Mesothelial cell of epicardium (in vitro differentiated cells): ENCODE measurements at regions not wholly inside any gene's neighbourhood (a gene's known extent, or its start where the extent isn't known, plus 50 kb on each side); places are given as distances from the start of the nearest gene placed in this dataset.

Experiments used
- DNase-seq, 2 experiments: peaks; one replicate each; pipeline ENCODE4 v3.0.0; 2021; ENCODE audit warnings: low spot score in 2 of 2; ENCODE audit not compliant: unreplicated experiment in 2 of 2
- H3K27ac Mint-ChIP-seq: 2 replicates; pipeline ENCODE4 v1.8.0; 2021; ENCODE audit warnings: mixed read lengths
- H3K27me3 Mint-ChIP-seq: 2 replicates; pipeline ENCODE4 v1.8.0; 2021; ENCODE audit warnings: low read depth, mixed read lengths
- H3K36me3 Mint-ChIP-seq: 2 replicates; pipeline ENCODE4 v1.8.0; 2021; ENCODE audit warnings: mixed read lengths
- H3K4me1 Mint-ChIP-seq: 2 replicates; pipeline ENCODE4 v1.8.0; 2021; ENCODE audit warnings: mixed read lengths
- H3K4me3 Mint-ChIP-seq: 2 replicates; pipeline ENCODE4 v1.8.0; 2021; ENCODE audit warnings: mild to moderate bottlenecking, moderate library complexity, mixed read lengths
- H3K9me3 Mint-ChIP-seq: 2 replicates; pipeline ENCODE4 v1.8.0; 2021; ENCODE audit warnings: mixed read lengths
- TF ChIP-seq, protein P1 (sequence below): fragments of 200-600 bp; sonication (generic); IDR thresholded peaks from one replicate; pipeline ENCODE4 v1.5.0; 2021; ENCODE audit warnings: antibody characterized with exemption; ENCODE audit not compliant: unreplicated experiment

DNA sequence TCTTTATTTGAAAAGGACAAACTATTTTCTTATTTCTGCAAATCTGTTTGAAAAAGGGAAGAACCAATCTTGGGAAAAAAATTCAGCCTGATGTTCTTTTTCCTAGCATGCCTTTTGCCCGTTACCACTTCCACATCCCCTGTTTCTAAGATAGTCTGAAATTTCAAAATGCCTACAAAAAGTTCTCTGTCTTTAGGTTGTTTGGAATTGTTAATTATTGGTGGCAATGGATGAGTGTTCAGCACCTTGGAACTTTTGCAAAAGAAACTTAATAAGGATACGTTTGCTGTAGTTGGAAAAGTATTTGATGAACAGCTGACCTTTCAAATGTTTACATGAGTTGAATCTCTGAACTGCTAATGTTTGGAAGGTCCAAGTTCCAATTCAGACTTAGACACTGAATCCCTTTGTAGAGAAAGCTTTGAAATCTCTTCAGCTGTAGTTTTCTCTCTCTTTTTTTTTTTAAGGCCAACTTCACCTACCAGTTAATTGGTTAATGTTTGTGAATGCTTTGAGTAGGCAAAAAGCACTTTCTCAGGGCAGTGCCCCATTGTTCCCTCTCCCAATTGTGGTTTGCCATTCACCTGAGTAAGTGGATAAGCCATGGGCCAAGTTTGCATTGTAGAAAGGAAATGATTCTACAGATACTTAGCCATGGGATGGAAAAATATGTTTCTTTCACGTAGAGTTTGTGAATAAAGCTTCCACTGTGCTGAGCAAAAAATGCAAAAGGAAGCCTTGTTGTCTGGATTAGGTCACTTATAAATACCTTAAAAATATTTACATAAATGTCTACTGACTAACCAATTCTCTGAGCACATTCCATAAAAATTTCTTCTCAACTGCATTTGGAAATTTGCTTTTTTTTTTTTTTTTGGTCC is 156.4 kb upstream of the ELL2 start:
- peaks cover 4% of the 10 kb centered on the region for H3K4me1 Mint-ChIP-seq
- H3K27me3 Mint-ChIP-seq = peaks cover 2% of the 10 kb centered on the region
- no peak for DNase-seq
- H3K9me3 Mint-ChIP-seq = no peaks in the 10 kb centered on the region
- no peaks in the 10 kb centered on the region for H3K36me3 Mint-ChIP-seq
- H3K27ac Mint-ChIP-seq = no peak overlapping the region
- TF ChIP-seq, protein P1, sequence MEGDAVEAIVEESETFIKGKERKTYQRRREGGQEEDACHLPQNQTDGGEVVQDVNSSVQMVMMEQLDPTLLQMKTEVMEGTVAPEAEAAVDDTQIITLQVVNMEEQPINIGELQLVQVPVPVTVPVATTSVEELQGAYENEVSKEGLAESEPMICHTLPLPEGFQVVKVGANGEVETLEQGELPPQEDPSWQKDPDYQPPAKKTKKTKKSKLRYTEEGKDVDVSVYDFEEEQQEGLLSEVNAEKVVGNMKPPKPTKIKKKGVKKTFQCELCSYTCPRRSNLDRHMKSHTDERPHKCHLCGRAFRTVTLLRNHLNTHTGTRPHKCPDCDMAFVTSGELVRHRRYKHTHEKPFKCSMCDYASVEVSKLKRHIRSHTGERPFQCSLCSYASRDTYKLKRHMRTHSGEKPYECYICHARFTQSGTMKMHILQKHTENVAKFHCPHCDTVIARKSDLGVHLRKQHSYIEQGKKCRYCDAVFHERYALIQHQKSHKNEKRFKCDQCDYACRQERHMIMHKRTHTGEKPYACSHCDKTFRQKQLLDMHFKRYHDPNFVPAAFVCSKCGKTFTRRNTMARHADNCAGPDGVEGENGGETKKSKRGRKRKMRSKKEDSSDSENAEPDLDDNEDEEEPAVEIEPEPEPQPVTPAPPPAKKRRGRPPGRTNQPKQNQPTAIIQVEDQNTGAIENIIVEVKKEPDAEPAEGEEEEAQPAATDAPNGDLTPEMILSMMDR = no peak
- no peak overlapping the region for H3K4me3 Mint-ChIP-seq

DNA sequence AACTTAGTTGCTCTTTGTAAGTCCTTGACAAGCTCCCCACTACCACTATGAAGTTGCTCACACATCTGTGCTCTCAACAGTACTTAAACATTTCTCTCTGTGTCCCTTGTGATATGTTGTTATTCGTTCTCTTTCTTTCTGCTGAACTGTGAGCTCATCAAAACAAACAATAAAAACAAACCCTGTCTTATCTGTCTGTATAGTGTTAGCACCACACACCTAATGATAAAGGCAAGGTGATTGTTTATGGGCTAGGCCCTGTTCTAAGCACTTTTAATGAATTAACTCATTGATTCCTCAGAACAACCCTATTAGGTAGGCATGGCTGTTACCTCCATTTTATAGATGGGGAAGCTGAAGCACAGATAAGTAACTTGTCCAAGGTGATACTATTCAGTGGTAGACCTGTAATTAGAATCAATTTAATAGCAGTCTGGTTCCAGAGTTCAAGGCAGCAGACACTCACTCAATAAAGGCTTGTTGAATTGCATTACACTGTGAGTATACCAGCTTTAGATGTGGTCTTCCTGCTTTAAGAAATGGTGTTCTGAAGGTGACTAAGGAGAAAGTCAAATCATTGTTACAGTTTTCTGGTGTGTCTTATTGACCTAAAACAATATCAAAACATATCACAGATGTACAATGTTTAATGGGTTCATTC is 153.6 kb upstream of the ELL2 start:
- Mint-ChIP-seq H3K9me3 (no peaks in the 10 kb centered on the region), H3K4me3 (no peak overlapping the region), H3K27ac (no peak overlapping the region), H3K36me3 (no peaks in the 10 kb centered on the region), H3K4me1 (peaks cover 7% of the 10 kb centered on the region), H3K27me3 (peaks cover 2% of the 10 kb centered on the region)
- no peak for DNase-seq
- TF ChIP-seq, protein P1 = no peak

DNA sequence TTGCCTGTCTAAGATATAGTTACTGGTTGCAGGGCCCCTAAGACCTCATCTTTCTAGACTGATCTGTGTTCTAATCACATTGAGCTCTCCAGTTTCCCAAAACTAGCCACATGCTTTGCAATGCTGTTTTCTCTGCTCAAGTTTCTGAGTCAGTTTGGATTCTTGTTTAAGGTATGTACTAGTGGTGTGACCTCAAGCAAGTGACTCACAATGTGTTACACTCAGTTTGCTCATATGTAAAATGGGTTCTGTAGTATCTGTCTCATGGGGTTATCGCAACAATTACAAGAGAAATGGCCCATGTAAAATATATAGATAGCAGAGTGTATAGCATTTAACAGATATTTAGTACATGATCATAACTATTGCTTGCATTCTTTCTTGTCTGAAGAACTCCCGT is 153.1 kb upstream of the ELL2 start:
- H3K27ac Mint-ChIP-seq = no peak overlapping the region
- H3K9me3 Mint-ChIP-seq = no peaks in the 10 kb centered on the region
- H3K4me3 Mint-ChIP-seq = no peak overlapping the region

DNA sequence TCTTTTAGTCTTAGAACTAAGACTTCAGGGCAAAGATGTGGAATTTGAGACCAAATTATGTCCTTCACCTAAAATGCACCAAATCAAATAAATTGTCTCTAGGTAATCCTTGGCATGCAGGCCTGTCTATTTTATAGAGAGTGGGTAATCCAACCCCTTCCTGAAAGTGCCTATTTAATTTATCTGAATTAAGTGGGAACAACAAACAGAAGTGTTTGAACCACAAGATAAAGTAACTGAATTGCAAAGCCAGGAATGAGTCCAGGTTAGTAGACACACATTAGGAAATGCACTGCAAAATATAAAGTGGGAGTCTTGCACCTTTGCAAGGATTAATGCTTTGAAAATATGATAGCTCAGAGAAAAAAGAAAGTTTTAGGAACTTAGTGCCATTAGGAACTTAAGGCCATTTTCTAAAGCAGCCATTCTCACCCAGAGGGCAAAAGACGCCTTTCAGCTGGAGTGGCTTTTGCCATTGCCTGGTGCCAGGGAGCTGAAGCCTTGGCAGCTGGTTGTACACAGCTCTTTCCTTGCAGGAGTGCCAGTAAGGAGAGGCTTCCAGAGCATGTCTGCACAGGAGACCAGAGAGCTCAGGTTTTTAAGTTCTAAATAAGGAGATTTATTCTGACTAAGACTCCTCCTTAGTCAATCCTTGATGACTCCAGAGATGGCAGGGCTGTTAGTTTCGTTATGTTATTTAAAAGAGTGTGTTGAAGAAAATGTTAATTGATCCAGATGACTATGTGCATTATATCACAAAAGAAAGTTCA is 151.7 kb upstream of the ELL2 start:
- no peak overlapping the region for H3K27ac Mint-ChIP-seq

More for the DNA sequence above, 153.1 kb upstream of the ELL2 start:
- no peaks in the 10 kb centered on the region for H3K36me3 Mint-ChIP-seq
- H3K27me3 Mint-ChIP-seq = peaks cover 2% of the 10 kb centered on the region
- no peak for DNase-seq
- peaks cover 11% of the 10 kb centered on the region for H3K4me1 Mint-ChIP-seq
- TF ChIP-seq, protein P1 = no peak

DNA sequence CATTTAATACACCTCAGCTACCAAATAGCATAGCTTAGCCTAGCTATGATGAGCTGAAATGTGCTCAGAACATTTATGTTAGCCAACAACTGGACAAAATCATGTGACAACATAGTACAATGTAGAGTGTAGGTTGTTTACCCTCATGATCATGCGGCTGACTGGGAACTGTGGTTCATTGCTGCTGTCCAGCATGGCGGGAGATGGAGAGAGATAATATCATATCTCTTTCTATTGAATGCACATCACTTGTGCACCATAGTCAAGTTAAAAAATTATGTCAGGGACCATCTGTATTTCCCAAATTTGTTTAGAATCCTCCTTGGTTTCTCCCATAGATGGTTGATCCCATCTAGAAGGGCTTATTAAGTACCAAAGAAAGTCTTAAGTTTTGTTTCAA is 151.1 kb upstream of the ELL2 start:
- Mint-ChIP-seq H3K27me3 (no peaks in the 10 kb centered on the region), H3K4me1 (peaks cover 10% of the 10 kb centered on the region), H3K27ac (no peak overlapping the region), H3K9me3 (no peaks in the 10 kb centered on the region), H3K36me3 (no peaks in the 10 kb centered on the region), H3K4me3 (no peak overlapping the region)
- DNase-seq = no peak
- TF ChIP-seq, protein P1 = no peak

More for the DNA sequence above, 151.7 kb upstream of the ELL2 start:
- TF ChIP-seq, protein P1 = no peak
- no peak for DNase-seq
- Mint-ChIP-seq H3K36me3 (no peaks in the 10 kb centered on the region), H3K27me3 (peaks cover 2% of the 10 kb centered on the region), H3K4me3 (no peak overlapping the region), H3K4me1 (peaks cover 10% of the 10 kb centered on the region), H3K9me3 (no peaks in the 10 kb centered on the region)
